CD14-positive monocyte (primary cell): ENCODE measurements at regions not wholly inside any gene's neighbourhood (a gene's known extent, or its start where the extent isn't known, plus 50 kb on each side); places are given as distances from the start of the nearest gene placed in this dataset.

Source experiments
- DNase-seq, 3 donors: peaks; one replicate each; pipeline ENCODE4 v3.0.0-alpha.2; 2011 to 2022
- H2AFZ ChIP-seq: 2 replicates; pipeline ENCODE4 v1.6.0; 2012; ENCODE audit warnings: mild to moderate bottlenecking, low read depth, low read length, inconsistent platforms; ENCODE audit not compliant: insufficient read depth, poor library complexity, severe bottlenecking
- H3K27ac ChIP-seq, 2 donors: 1 replicate in 1 of 2; 2 replicates in 1 of 2; pipeline ENCODE4 v1.5.1; 2012 to 2013; ENCODE audit warnings: low read length in 2 of 2, control low read depth in 1 of 2, inconsistent platforms in 1 of 2, low read depth in 1 of 2, mild to moderate bottlenecking in 1 of 2
- H3K27me3 ChIP-seq, 2 donors: one replicate each; pipeline versions ENCODE4 v1.6.0 to v1.6.1; 2011 to 2013; ENCODE audit warnings: low read length in 2 of 2; ENCODE audit not compliant: control insufficient read depth in 2 of 2, insufficient read depth in 2 of 2
- H3K36me3 ChIP-seq, 2 donors: replicated peaks in 1 of 2; 1 replicate in 1 of 2; 2 replicates in 1 of 2; pipeline versions ENCODE4 v1.5.1 to v1.6.1; 2012 to 2013; ENCODE audit warnings: low read length in 2 of 2, control low read depth in 1 of 2, inconsistent platforms in 1 of 2, mild to moderate bottlenecking in 1 of 2; ENCODE audit not compliant: insufficient read depth in 2 of 2, control insufficient read depth in 1 of 2
- H3K4me1 ChIP-seq, 2 donors: 1 replicate in 1 of 2; 2 replicates in 1 of 2; pipeline versions ENCODE4 v1.5.1 to v1.6.1; 2012 to 2013; ENCODE audit warnings: low read length in 2 of 2, control low read depth in 1 of 2, inconsistent platforms in 1 of 2, mild to moderate bottlenecking in 1 of 2, moderate library complexity in 1 of 2; ENCODE audit not compliant: insufficient read depth in 2 of 2, control insufficient read depth in 1 of 2
- H3K4me2 ChIP-seq: replicated peaks from 2 replicates; pipeline ENCODE3; 2012; ENCODE audit warnings: low read length, moderate library complexity, mild to moderate bottlenecking; ENCODE audit not compliant: poor library complexity, severe bottlenecking; ENCODE audit errors: extremely low read depth
- H3K4me3 ChIP-seq, 3 experiments: fragments of 200-600 bp in 1 of 3; sonication (generic) in 1 of 3; replicated peaks in 1 of 3; 1 replicate in 2 of 3; 2 replicates in 1 of 3; pipeline ENCODE4 v1.5.1; 2011 to 2013; ENCODE audit warnings: low read length in 3 of 3, mild to moderate bottlenecking in 3 of 3, control low read depth in 2 of 3, low read depth in 2 of 3, inconsistent platforms in 1 of 3, moderate library complexity in 1 of 3
- H3K79me2 ChIP-seq: 2 replicates; pipeline ENCODE4 v1.6.0; 2012; ENCODE audit warnings: mild to moderate bottlenecking, control low read depth, inconsistent platforms, low read length, moderate library complexity; ENCODE audit not compliant: insufficient read depth
- H3K9ac ChIP-seq: 2 replicates; pipeline ENCODE4 v1.6.0; 2017; ENCODE audit warnings: low read length, mild to moderate bottlenecking; ENCODE audit not compliant: insufficient read depth, poor library complexity, severe bottlenecking
- H3K9me3 ChIP-seq, 2 donors: replicated peaks in 1 of 2; 1 replicate in 1 of 2; 2 replicates in 1 of 2; pipeline versions ENCODE4 v1.5.1 to v1.6.1; 2012 to 2013; ENCODE audit warnings: low read length in 2 of 2, control low read depth in 1 of 2; ENCODE audit not compliant: control insufficient read depth in 1 of 2, insufficient read depth in 1 of 2
- H4K20me1 ChIP-seq: 2 replicates; pipeline ENCODE4 v1.6.0; 2012; ENCODE audit warnings: mild to moderate bottlenecking, low read length, control low read depth, moderate library complexity; ENCODE audit not compliant: insufficient read depth
- H3K27ac Mint-ChIP-seq, 7 donors: one replicate each; pipeline ENCODE4 v1.8.0; 2020; ENCODE audit warnings: mild to moderate bottlenecking in 7 of 7, mixed read lengths in 7 of 7, moderate library complexity in 6 of 7, inconsistent platforms in 2 of 7
- H3K27me3 Mint-ChIP-seq, 3 donors: one replicate each; pipeline ENCODE4 v1.8.0; 2021 to 2022; ENCODE audit warnings: low read depth in 3 of 3, mild to moderate bottlenecking in 3 of 3, mixed read lengths in 3 of 3, moderate library complexity in 3 of 3, inconsistent platforms in 1 of 3
- H3K36me3 Mint-ChIP-seq, 2 donors: one replicate each; pipeline ENCODE4 v1.8.0; 2020; ENCODE audit warnings: mixed read lengths in 2 of 2, inconsistent platforms in 1 of 2, mild to moderate bottlenecking in 1 of 2
- H3K4me1 Mint-ChIP-seq: one replicate; pipeline ENCODE4 v1.8.0; 2020; ENCODE audit warnings: mild to moderate bottlenecking, mixed read lengths
- H3K4me3 Mint-ChIP-seq, 2 donors: one replicate each; pipeline ENCODE4 v1.8.0; 2020; ENCODE audit warnings: mild to moderate bottlenecking in 2 of 2, mixed read lengths in 2 of 2, moderate library complexity in 1 of 2
- H3K9me3 Mint-ChIP-seq, 7 donors: one replicate each; pipeline ENCODE4 v1.8.0; 2020 to 2022; ENCODE audit warnings: mixed read lengths in 7 of 7, mild to moderate bottlenecking in 6 of 7, moderate library complexity in 6 of 7, inconsistent platforms in 2 of 7
- WGBS: methylation state at CpG from one replicate; pipeline ENCODE4 v1.1.5; 2013; ENCODE audit warnings: missing lambda C conversion rate; ENCODE audit not compliant: insufficient coverage; 5-methylcytosine and 5-hydroxymethylcytosine counted together
- intact Hi-C, 2 donors: fragments of 100-400 bp; cut with micrococcal nuclease; formaldehyde crosslinking; loops; one replicate each; pipeline versions ENCODE4 v1.15.0 to v1.15.1; 2023
- TF ChIP-seq, protein P1 (sequence below): fragments of 200-600 bp; IDR thresholded peaks from one replicate; pipeline ENCODE4 v1.8.0; 2022; ENCODE audit warnings: antibody characterized with exemption, mild to moderate bottlenecking

DNA sequence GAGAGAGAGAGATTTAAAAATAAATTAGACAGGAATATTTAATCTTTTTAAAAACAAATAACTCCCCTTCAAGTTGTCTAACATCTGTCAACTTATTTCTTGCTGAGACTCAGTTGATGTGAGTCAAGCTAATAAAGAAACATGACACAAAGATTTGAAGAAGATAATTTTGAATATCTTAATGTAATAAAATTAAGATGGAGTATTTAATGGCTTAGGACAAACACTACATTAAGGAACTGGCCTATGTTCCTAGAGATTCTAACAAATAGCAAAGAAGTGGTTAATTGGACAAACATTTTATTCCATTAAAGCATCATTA, 134.0 kb downstream of the INSIG2 start:
- peaks cover 15% of the 10 kb centered on the region for H3K4me1 Mint-ChIP-seq

DNA sequence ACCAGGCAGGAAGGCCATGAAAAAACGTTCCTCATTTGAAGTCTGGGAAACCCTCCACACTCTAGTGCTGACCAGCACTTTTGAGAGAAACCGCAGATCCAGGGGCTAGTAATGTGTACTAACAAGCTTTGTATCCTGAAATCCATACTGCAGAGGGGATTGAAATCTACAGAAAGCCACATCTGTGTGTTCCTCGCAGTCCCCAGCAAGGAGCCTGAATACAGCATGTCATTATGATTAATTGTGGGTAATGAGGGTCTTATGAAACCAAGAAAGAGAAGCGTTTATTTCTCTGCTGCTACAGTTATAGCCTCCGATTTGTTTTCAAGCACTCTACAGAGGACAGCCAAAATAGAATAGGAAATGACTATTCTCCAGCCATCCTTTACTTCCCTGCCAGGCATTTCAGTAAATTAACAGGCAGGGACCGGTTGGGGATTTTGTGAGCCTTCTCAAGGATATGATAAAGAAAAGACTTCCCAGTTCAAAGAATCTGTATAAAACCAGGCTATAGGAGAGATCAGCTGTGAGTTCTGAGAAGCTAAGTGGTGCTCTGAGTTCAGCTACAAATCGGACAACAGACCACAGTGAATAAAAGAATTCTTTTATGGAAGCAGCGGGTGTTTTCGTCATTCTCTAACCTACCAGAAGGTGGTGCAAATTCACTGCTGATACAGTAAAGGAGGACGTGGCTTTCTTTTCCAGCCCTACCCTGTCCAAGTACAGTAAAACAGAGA, 133.4 kb downstream of the INSIG2 start:
- Histone ChIP-seq H2AFZ (no peak overlapping the region), H3K27me3 (peaks cover 75 to 88% of the 10 kb centered on the region in 2 donors)

More for the DNA sequence above, 134.0 kb downstream of the INSIG2 start:
- H4K20me1 ChIP-seq: no peaks in the 10 kb centered on the region
- H3K9me3 Mint-ChIP-seq: peaks cover 0 to 21% (median 10%) of the 10 kb centered on the region in 7 donors
- H3K9ac ChIP-seq: no peak overlapping the region
- H3K4me1 ChIP-seq: peaks cover 15 to 16% of the 10 kb centered on the region in 2 donors
- H3K4me2 ChIP-seq: no peak overlapping the region
- peaks cover 75 to 90% of the 10 kb centered on the region in 2 donors for H3K27me3 ChIP-seq
- peaks cover 74 to 85% (median 82%) of the 10 kb centered on the region in 3 donors for H3K27me3 Mint-ChIP-seq
- peaks cover 7 to 9% of the 10 kb centered on the region in 2 donors for H3K36me3 Mint-ChIP-seq
- no peak overlapping the region for H3K27ac ChIP-seq
- DNase-seq: no peak
- peak overlapping the region in 1 of 2 donors; percentile 65 for H3K4me3 Mint-ChIP-seq
- intact Hi-C loops: loop anchor here (5.0 to 10.0 kb wide), 2 partner anchors 635 to 1073 kb away; no protein-coding TSS in a partner anchor
- H3K9me3 ChIP-seq: peaks cover 0 to 15% of the 10 kb centered on the region in 2 donors
- TF ChIP-seq, protein P1, sequence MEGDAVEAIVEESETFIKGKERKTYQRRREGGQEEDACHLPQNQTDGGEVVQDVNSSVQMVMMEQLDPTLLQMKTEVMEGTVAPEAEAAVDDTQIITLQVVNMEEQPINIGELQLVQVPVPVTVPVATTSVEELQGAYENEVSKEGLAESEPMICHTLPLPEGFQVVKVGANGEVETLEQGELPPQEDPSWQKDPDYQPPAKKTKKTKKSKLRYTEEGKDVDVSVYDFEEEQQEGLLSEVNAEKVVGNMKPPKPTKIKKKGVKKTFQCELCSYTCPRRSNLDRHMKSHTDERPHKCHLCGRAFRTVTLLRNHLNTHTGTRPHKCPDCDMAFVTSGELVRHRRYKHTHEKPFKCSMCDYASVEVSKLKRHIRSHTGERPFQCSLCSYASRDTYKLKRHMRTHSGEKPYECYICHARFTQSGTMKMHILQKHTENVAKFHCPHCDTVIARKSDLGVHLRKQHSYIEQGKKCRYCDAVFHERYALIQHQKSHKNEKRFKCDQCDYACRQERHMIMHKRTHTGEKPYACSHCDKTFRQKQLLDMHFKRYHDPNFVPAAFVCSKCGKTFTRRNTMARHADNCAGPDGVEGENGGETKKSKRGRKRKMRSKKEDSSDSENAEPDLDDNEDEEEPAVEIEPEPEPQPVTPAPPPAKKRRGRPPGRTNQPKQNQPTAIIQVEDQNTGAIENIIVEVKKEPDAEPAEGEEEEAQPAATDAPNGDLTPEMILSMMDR: peak; percentile 67
- H3K36me3 ChIP-seq: no peaks in the 10 kb centered on the region
- no peak overlapping the region for H2AFZ ChIP-seq
- no peak overlapping the region for H3K4me3 ChIP-seq
- H3K79me2 ChIP-seq: no peaks in the 10 kb centered on the region
- no peak overlapping the region for H3K27ac Mint-ChIP-seq

More for the DNA sequence above, 133.4 kb downstream of the INSIG2 start:
- H3K9ac ChIP-seq: no peak overlapping the region
- H4K20me1 ChIP-seq: no peaks in the 10 kb centered on the region
- H3K4me3 ChIP-seq: no peak overlapping the region
- H3K4me1 ChIP-seq: peaks cover 15 to 16% of the 10 kb centered on the region in 2 donors
- peaks cover 72 to 81% (median 80%) of the 10 kb centered on the region in 3 donors for H3K27me3 Mint-ChIP-seq
- peaks cover 15% of the 10 kb centered on the region for H3K4me1 Mint-ChIP-seq
- H3K36me3 Mint-ChIP-seq: peaks cover 7 to 9% of the 10 kb centered on the region in 2 donors
- DNase-seq: peak; percentile 24 to 55 (median 50)
- TF ChIP-seq, protein P1: peak; percentile 79
- peak overlapping the region in 1 of 2 donors; percentile 65 for H3K4me3 Mint-ChIP-seq
- 0% methylated on average over 2 of the region's 10 CpGs for WGBS
- H3K9me3 ChIP-seq: peaks cover 0 to 15% of the 10 kb centered on the region in 2 donors
- H3K4me2 ChIP-seq: no peak overlapping the region
- peak overlapping the region in 1 of 7 donors; percentile 35 for H3K27ac Mint-ChIP-seq
- intact Hi-C loops: loop anchor here (5.0 to 10.0 kb wide), 2 partner anchors 636 to 1073 kb away; no protein-coding TSS in a partner anchor
- H3K36me3 ChIP-seq: no peaks in the 10 kb centered on the region
- no peaks in the 10 kb centered on the region for H3K79me2 ChIP-seq
- H3K9me3 Mint-ChIP-seq: peaks cover 0 to 21% (median 10%) of the 10 kb centered on the region in 7 donors
- H3K27ac ChIP-seq: no peak overlapping the region
